T-helper 2 cell treated with Interferon-gamma antibody and Interleukin-4, amounts not matched to agents 100 ng/mL and 5 ng/mL, for 36 hours (primary cell): ENCODE measurements at regions not wholly inside any gene's neighbourhood (a gene's known extent, or its start where the extent isn't known, plus 50 kb on each side); places are given as distances from the start of the nearest gene placed in this dataset.

ENCODE experiments used
- intact Hi-C: fragments of 100-400 bp; cut with micrococcal nuclease; formaldehyde crosslinking; loops from one replicate; pipeline ENCODE4 v1.15.1; 2023

GRCh38 chr4:181504924-181505323, 738.3 kb upstream of the TENM3 start:
- intact Hi-C loops = no loop called here

GRCh38 chr4:181507180-181507835, 735.9 kb upstream of the TENM3 start:
- intact Hi-C loops = no loop called here

DNA sequence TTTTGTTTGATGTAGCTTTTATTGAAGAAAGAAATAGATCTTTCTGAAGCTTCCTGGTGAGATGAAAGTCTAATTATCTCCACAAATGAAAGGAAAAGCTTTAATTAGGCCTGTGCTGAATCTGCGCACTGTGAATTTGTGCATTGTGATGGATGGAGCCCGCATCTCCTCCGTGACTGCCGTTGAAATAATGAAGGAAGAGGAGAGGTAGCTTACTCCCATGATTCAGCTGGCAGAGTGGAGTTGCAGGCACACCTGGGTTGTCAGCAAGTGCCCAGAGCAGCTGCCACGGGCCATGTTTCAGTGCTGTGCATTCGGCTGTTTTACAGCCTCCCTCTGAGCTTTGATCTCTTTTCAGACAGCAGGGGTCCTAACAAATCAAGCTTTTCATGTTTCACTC, 735.3 kb upstream of the TENM3 start:
- intact Hi-C loops = no loop called here

DNA sequence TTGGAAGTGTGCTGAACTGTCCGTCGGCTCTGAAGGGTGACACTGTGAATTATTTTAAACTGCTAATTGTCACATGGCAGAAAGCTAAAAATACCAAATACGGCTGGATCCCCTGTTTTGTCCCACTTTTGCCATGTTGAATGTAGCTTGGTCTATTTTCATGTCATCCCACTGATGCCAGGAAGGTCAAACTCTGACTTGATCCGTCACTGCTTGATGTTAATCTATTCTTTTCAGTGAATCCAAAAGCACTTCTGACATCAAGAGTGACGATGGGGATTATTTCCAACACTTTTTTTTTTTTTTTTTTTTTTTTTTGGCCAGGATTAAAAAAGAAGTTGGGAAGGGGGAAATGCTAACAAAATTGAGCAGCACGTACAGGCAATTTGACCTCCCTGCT, 734.6 kb upstream of the TENM3 start:
- intact Hi-C loops = no loop called here

GRCh38 chr4:181509073-181509472, 734.1 kb upstream of the TENM3 start:
- intact Hi-C loops = no loop called here

DNA sequence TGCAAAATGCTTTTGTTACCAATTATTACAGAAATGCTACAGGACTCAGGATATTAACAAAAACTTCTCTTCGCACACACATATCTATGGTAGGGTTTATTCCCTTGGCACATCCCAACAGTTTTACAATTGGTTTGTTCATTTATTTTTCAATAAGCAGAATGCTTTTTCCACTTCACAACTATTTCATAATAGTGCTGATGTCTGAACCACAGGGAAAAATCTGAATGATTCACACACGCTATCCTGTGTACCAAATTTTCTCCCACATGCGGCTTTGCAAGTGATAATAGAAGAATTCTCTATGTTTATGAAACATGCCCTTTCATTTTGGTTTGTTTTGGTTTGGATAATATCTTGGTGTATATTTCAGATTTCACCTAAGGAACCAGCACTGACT, 725.7 kb upstream of the TENM3 start:
- intact Hi-C loops = no loop called here

DNA sequence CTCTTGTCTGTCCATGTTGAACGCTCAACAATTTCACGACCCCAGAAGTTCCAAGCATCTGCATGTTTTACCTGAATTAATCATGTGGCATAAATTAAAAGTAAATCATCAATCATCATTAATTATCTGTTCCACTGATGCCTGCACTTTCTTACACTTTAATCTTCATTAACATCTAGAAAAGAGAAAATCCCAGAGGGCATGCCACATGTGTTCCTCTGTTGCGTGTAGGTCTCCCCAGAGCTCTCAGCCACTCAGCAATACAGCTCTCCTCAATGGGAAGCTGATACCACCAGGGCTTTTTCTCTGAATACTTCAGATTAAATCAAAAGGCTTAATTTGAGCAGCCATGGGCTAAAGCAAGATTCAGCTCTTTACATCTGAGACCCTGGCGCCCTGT, 722.4 kb upstream of the TENM3 start:
- intact Hi-C loops = no loop called here

- intact Hi-C loops = no loop called here
Measured at GRCh38 chr4:181523973-181524372, 719.2 kb upstream of the TENM3 start.

DNA sequence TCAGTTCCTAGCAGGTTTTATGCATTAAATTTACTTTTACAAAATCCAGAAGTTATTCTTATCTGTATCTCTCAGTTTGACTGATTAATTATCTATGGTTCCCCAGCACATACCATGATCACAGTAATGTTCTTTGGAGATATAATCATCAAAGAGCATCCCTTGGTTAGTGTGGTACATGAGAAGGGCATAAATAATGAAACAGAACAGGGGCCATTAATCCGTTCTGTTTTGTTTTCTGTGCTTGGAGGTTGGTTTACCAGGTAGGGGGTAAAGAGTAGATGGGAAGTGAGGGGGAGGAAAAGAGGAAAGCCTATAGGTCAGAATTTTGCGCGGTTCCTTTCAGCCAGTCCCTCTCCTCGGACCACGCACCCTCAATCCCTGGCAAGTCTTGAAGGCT, 718.7 kb upstream of the TENM3 start:
- intact Hi-C loops = no loop called here

DNA sequence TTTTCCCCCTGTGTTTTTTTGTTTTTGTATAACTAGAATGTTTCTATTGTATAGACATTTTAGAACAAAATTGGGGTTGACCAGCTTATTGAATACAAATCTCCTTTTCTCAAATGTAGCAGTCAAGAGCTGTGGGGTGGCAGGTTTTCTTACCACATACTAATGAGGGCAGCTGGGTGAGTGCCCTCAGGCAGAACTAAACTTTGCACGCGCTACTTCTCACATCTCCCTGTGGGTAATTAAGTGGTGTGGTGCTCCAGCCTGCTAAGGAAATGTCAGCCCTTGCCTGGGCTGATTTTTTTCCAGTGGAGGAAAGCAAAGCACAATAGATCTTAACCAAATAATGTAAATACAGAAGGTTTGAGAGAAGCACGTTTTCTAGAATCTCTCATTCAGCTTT, 717.6 kb upstream of the TENM3 start:
- intact Hi-C loops = no loop called here

DNA sequence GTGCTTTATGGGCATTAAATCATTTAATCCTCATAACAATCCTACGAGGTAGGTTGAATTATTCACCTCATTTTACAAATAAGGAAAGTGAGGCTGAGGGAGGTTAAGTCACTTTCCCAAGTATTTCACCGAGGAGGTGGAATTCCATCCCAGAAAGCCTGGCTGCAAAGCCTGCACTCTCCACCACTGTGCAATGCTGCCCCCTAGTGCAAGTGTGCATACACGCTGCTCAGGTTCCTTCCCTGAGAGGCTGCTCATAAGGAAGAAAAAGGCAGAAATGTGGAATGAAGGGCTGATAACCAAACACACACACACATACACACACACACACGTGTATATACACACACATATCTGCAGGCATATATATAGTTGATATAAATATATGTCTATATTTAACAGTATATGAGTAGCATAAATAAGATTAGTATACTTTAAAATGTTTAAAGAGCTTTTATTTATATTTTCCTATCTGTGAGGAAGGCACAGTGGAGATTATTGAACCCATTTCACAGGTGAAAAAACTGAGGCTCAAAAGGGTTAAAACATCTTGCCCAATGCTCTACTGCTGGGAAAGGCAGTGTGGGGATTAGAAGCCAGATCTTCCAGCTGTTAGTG, 714.5 kb upstream of the TENM3 start:
- intact Hi-C loops = loop anchor here (2.0 kb wide), 1 partner anchor 864 kb away; no protein-coding TSS in a partner anchor

- intact Hi-C loops = loop anchor here (2.0 kb wide), 1 partner anchor 865 kb away; no protein-coding TSS in a partner anchor
Measured at GRCh38 chr4:181529537-181529936, 713.7 kb upstream of the TENM3 start.

DNA sequence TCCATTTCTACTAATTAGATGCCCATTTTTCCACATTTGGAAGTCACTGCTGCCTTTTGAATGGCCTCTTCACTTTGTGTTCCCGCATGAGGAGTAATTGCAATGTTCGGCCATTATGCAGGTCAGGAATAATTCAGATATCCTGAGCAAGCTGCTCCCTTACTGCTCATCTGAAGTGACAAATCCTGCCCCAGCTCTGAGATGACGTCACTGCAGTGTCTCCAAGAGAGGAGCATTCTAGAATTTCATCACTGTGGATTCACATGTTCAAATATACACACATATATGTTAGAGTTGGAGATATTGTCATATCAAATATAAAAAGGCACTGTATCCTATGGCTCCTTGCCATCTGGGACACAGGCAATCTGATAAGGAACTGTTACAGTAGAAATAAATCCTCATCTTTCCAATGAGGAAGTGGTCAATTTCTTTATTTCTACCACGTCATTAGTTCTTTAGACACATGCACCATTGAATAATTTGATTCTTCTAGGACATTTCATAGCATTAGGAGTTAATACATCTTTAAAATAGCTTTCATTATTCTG, 706.9 kb upstream of the TENM3 start:
- intact Hi-C loops = no loop called here

- intact Hi-C loops = no loop called here
Measured at GRCh38 chr4:181536811-181537434, 706.3 kb upstream of the TENM3 start.

GRCh38 chr4:181538431-181538830, 704.8 kb upstream of the TENM3 start:
- intact Hi-C loops = no loop called here

DNA sequence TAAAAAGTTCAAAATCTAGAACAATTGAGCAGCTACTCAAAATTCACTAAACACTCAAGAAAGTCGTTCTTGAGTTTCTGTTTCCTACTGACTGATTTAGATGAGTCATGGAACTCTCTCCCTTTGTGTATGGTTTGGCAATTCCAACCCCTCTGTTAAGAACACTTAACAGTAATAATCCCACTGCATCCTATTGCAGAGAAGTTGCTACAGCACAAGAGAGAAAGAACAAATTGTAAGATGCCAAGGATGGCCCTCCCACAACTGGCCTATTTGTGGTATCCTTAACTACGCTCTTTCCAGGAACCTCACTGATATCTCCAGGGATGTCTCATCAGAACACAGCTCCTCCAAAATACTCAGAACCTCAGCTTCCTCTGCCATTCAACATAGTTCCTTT, 701.8 kb upstream of the TENM3 start:
- intact Hi-C loops = no loop called here

DNA sequence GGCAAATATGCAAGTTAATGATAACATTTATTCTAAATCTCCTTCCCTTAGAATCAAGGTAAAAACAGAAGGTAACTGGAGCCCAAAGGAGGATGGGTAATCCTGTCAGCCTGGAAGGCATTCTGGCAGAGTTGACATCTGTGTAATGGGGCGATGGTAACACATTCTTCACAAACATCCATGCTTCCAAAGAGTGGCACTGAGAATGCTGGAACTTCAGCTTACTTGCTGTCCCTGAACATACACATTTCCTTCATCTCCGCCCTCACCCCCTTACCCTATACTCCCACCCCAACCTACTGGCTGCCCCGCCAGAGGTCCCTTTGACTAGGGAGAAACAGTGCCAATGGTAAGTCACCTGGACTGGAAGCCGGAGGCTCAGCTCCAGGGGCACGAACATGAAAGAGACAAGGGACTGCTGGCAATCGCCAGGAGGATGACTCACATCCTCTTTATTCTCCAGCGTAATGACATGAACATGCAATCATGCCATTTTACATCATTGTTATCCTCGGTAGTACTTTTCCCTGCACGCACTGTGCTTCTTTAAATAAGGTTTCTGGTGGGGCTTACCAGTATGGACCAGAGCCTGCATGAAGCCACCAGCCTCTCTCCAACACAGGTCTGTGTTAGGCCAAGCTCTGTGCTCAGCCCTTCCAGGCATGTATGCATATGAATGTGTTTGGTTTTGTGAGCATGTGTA, 694.2 kb upstream of the TENM3 start:
- intact Hi-C loops = no loop called here

GRCh38 chr4:181549576-181550188, 693.5 kb upstream of the TENM3 start:
- intact Hi-C loops = no loop called here

DNA sequence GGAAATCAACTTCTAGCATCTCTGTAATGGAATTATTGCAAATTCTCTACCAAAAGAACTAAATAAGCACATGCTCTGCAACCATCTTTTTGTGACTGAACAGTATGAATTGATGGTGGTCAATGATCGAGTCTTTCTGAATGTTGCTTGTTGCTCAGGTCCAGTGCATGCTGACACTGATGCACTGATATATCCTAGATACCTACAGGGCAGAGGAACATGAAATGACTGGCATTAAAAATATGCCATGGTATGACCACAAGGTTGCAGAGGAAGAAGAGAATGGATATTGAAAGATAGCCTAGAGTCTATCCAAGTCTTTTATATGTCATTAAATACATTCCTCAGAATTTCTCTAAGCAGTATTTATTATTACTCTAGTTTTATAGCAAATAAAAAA, 692.8 kb upstream of the TENM3 start:
- intact Hi-C loops = no loop called here

DNA sequence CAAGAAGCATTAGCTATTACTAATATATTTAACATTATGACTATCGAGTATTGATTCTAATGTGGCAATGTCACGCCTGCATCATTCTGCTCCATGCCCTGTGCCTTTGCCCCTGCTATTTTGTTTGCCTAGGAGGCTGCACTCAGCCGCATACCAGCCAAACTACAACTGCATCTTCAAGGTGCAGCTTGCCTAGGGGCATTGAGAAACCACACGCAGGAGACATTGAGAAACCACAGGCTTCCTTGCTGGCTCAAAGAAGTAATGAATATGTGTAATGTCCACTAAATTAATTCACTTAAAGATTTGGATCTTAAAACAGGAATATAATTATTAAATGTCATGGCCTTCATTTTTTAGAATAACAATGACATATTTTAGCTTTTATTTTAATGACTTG, 683.6 kb upstream of the TENM3 start:
- intact Hi-C loops = no loop called here

DNA sequence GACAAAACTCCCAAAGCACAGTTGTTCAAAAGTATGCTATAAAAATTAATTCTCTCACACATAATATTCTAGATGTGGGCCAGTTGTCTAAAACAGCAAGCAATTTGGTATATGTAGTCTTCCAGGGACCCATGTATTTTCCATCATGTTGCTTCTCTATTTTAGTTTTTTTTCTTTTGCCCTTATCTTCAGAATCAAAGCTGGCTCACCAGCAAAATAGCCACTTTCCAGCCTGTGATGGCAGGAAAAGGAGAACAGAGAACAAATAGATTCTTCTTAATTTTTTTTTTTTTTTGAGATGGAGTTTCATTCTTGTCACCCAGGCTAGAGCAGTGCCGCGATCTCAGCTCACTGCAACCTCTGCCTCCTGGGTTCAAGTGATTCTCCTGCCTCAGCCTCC, 680.8 kb upstream of the TENM3 start:
- intact Hi-C loops = no loop called here

GRCh38 chr4:181564625-181565024, 678.6 kb upstream of the TENM3 start:
- intact Hi-C loops = no loop called here
